Mesodermal cell (in vitro differentiated cells): ENCODE measurements at regions not wholly inside any gene's neighbourhood (a gene's known extent, or its start where the extent isn't known, plus 50 kb on each side); places are given as distances from the start of the nearest gene placed in this dataset.

Experiments
- H3K27ac ChIP-seq: 2 replicates; pipeline ENCODE4 v1.7.0; 2013; ENCODE audit warnings: mild to moderate bottlenecking, low read depth, low read length, moderate library complexity; ENCODE audit not compliant: severe bottlenecking
- H3K36me3 ChIP-seq: 2 replicates; pipeline ENCODE4 v1.7.1; 2013; ENCODE audit warnings: mild to moderate bottlenecking, low read length, moderate library complexity; ENCODE audit not compliant: control insufficient read depth, insufficient read depth
- H3K4me1 ChIP-seq: one replicate; pipeline ENCODE4 v1.7.1; 2013; ENCODE audit warnings: mild to moderate bottlenecking, low read length; ENCODE audit not compliant: insufficient read depth, control insufficient read depth, poor library complexity, severe bottlenecking
- H3K4me3 ChIP-seq: 2 replicates; pipeline ENCODE4 v1.7.0; 2013; ENCODE audit warnings: low read length, control low read depth, mild to moderate bottlenecking; ENCODE audit not compliant: insufficient read depth, poor library complexity, severe bottlenecking; ENCODE audit errors: extremely low read depth
- H3K9me3 ChIP-seq: 2 replicates; pipeline ENCODE4 v1.7.1; 2013; ENCODE audit warnings: mild to moderate bottlenecking, low read length, moderate library complexity; ENCODE audit not compliant: control insufficient read depth
- WGBS, 2 experiments: methylation state at CpG; one replicate each; pipeline ENCODE4 v1.1.5; 2013; ENCODE audit warnings: missing lambda C conversion rate in 2 of 2; ENCODE audit not compliant: insufficient coverage in 2 of 2; 5-methylcytosine and 5-hydroxymethylcytosine counted together

DNA sequence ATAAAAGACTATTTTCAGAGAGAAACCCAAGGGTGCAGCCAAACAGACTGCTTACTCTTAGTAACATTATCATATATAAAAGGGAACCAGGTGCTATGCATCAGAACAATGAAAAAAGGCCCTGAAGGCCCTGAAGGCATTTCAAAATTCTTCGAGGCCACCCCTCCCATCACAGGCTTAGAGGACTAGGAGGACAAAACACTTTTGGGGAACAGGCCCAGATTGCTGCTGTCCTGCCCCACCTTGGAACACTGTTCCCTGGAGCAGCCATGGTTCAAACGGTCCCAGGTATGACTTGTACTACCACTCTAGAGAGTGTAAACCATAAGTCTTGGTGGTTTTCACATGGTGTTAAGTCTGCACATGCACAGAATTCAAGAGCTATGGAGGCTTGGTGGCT is 2183.1 kb upstream of the CELF4 start:
- no peak overlapping the region for H3K27ac ChIP-seq
- 73 to 100% methylated on average over 2 of the region's 2 CpGs for WGBS, 2 experiments

DNA sequence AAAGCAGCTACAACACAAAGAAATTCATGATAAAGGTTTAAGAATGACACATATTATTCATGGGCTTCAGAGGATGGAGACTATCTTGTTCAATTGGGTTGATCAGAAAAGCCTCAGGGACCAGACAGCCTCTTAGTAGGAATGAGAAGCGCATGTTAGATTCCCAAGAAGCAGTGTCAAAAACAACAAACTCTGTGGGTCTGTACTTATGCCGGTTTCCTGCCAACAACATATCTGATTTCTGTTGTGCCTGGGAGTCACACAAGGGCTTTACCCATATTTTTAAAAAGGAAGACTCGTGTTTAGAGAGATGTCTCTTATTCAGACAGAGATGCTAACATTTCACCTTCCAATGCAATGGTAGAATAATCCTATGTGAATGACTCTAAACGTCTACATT is 2180.6 kb upstream of the CELF4 start:
- WGBS, 2 experiments: 90 to 93% methylated on average over 1 to 4 of the region's 4 CpGs
- H3K9me3 ChIP-seq: peaks cover 9% of the 10 kb centered on the region
- no peaks in the 10 kb centered on the region for H3K4me1 ChIP-seq
- no peak overlapping the region for H3K4me3 ChIP-seq
- no peaks in the 10 kb centered on the region for H3K36me3 ChIP-seq
- no peak overlapping the region for H3K27ac ChIP-seq

More for the DNA sequence above, 2183.1 kb upstream of the CELF4 start:
- Histone ChIP-seq H3K36me3 (no peaks in the 10 kb centered on the region), H3K9me3 (peaks cover 9% of the 10 kb centered on the region), H3K4me1 (no peaks in the 10 kb centered on the region), H3K4me3 (no peak overlapping the region)

DNA sequence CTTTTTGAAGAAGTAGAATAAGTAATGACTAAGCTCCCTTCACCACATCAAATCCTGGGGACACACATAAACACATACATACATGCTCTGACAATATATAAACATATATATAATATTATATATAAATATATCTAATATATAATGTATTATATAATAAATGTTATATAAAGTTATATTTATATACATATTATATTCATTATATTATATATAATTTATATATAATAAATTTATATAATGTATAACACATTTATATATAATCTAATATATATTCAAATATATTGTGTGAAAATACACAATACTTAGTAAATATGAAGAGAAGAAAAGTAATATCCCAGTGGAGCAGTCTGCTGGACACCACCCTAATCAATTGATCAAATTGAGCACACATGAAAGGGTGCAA is 2177.9 kb upstream of the CELF4 start:
- Histone ChIP-seq H3K36me3 (no peaks in the 10 kb centered on the region), H3K4me3 (no peak overlapping the region)

DNA sequence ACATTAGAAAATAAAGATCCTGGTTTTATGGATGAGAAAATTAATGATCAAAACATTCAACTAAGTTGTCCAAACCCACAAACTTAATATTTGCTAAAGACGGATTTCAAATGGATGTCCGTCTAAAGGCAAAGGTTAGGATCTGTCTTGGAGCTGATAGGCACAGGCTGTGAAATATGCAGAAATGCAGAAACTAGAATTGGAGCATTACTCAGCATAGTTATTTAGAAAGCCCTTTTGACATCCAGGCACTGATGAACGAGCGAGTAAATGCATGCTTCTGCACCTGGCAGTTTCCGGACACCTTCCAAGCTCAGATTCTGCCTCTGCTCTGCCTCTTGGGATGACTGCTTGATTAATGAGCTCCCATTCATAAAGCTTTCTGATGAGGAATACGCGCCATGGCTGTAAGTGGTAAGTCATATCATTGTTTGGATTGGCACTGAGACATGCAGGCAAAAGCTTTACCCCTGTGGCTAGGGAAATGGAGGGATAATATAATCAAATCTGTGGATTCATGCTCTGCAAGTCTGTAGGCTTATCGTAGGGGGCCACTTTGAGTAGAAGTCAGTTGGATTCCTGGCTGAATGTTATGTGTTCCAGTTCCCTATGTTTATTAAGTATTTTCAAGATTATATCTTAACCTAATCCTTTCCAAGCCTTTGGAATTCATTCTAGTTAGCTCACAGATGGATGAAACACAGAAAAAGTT is 2176.3 kb upstream of the CELF4 start:
- Histone ChIP-seq H3K4me1 (no peaks in the 10 kb centered on the region), H3K9me3 (no peaks in the 10 kb centered on the region), H3K27ac (no peak overlapping the region), H3K4me3 (no peak overlapping the region), H3K36me3 (no peaks in the 10 kb centered on the region)
- 85 to 88% methylated on average over 5 to 6 of the region's 8 CpGs for WGBS, 2 experiments

More for the DNA sequence above, 2177.9 kb upstream of the CELF4 start:
- Histone ChIP-seq H3K4me1 (no peaks in the 10 kb centered on the region), H3K27ac (no peak overlapping the region), H3K9me3 (no peaks in the 10 kb centered on the region)

DNA sequence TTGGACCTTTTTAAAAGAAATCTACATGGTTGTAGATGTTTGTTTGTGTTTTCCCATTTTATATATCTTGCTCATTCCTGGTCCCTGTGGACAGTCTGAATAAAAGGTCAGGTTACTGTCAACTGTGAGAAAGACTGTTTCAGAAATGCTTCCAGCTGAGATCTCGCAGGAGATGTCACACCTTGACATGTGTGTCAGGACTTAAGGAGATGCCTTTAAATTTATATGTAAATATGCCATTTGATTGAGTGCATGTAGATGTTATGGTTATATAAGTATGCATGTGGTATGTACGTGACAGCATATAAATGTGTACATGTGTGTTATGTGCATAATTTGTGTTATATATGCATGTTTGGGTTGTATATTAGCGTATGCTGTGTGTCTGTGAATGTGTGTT is 2172.3 kb upstream of the CELF4 start:
- WGBS, 2 experiments: 83 to 96% methylated on average over 3 of the region's 3 CpGs
- Histone ChIP-seq H3K27ac (no peak overlapping the region), H3K4me3 (no peak overlapping the region), H3K36me3 (no peaks in the 10 kb centered on the region), H3K9me3 (no peaks in the 10 kb centered on the region), H3K4me1 (no peaks in the 10 kb centered on the region)

DNA sequence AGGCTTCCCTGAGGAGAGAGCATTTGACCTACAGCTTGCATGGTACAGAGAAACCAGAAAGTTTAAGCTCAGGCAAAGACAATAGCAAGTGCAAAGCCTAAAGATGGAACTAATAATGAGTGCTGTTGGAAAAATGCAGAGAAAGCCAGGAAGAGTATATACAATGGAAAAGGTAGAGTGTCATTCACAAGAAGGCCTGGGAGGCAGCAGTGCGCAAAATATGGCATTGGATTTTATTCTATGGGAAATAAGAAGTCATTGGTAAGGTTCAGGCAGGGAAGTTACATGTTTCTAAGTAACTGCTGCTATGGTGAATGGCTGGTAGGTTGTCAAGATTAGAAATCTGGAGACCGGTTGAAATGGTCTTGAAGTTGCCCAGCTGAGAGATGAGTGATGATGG is 2167.3 kb upstream of the CELF4 start:
- Histone ChIP-seq H3K36me3 (no peaks in the 10 kb centered on the region), H3K4me1 (no peaks in the 10 kb centered on the region), H3K4me3 (no peak overlapping the region), H3K27ac (no peak overlapping the region), H3K9me3 (no peaks in the 10 kb centered on the region)
- 95 to 97% methylated on average over 2 of the region's 2 CpGs for WGBS, 2 experiments

DNA sequence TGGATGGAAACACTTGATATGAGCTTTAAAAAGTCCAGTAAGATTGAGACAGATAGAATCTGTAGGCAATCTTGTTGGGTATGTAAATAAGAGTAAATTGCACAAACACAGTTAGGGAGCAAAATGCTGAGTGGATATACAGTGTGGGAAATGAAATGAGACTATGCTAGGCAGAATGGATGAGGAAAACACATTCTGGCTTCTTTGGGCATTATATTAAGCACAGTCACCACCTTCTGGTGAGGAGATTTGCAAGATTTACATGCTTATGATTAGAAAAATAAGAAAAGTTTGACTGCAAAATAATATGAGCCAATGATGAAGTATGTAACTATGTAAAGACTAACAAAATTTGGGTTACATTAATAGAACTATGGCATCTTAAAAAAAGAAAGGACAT is 2165.0 kb upstream of the CELF4 start:
- Histone ChIP-seq H3K9me3 (no peaks in the 10 kb centered on the region), H3K27ac (no peak overlapping the region), H3K36me3 (no peaks in the 10 kb centered on the region), H3K4me3 (no peak overlapping the region), H3K4me1 (no peaks in the 10 kb centered on the region)

DNA sequence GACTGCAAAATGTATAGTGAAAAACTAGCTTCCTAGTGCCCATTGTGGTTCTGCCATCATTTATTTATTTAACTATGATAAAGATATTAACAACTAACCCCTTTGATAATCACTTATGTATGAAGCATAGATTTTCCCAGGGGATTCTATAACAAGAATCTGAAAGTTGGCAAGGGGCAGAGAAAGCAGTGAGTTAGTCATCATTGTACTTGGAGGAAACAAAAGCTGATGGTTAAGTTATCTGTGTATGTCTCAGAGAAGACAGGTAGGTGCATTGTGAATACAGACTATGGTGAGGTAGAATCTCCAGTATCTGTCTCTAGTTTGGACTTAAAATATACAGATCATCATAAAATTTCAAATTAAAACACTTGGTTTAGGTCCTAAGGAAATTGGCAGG is 2159.1 kb upstream of the CELF4 start:
- Histone ChIP-seq H3K4me1 (no peaks in the 10 kb centered on the region), H3K27ac (no peak overlapping the region), H3K4me3 (no peak overlapping the region), H3K36me3 (no peaks in the 10 kb centered on the region), H3K9me3 (no peaks in the 10 kb centered on the region)

DNA sequence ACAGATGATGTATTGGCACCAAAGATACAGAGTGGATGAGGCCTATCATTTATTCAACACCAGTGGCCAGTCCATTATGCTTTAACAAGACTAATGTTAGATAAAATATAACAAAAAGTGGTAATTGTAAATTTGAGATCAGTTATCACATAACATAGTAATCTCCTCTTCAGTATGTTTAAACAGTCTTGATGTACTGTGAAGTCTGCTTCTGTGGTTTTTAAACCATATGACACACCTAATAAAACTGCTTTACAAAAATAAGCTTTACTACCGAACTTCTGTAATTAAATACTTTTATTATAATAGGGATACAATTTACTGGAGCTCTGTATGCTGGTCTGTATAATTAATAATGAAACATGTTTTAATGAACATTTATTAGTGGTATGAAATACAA is 2156.1 kb upstream of the CELF4 start:
- WGBS, 2 experiments: no CpG with 5 or more reads among the region's 1 CpG
- Histone ChIP-seq H3K9me3 (no peaks in the 10 kb centered on the region), H3K4me3 (no peak overlapping the region), H3K4me1 (no peaks in the 10 kb centered on the region), H3K36me3 (no peaks in the 10 kb centered on the region), H3K27ac (no peak overlapping the region)

DNA sequence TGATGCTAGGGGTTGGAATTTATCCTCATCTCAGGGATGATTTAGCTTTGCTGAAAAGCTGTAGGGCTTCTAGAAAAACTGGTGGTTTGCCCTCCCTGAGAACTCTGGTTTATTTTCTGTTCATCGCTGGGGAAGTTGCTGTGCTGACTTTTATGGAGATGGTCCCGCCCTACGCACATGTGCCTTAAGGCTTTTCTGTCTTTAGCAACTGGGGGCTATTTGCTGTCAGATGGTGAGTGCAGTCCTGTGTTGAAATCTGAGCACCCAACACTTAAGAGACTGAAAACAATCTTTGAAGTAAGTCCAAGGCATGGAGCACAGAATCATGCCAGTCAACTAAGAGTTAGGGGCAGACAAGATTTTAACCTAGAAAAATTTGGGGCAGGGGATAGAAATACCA is 2148.4 kb upstream of the CELF4 start:
- H3K27ac ChIP-seq: no peak overlapping the region
- H3K9me3 ChIP-seq: no peaks in the 10 kb centered on the region
- H3K4me3 ChIP-seq: no peak overlapping the region
- H3K4me1 ChIP-seq: no peaks in the 10 kb centered on the region
- no peaks in the 10 kb centered on the region for H3K36me3 ChIP-seq
- 90% methylated on average over 3 of the region's 3 CpGs; no CpG with 5 or more reads in 1 of the 2 experiments for WGBS, 2 experiments

DNA sequence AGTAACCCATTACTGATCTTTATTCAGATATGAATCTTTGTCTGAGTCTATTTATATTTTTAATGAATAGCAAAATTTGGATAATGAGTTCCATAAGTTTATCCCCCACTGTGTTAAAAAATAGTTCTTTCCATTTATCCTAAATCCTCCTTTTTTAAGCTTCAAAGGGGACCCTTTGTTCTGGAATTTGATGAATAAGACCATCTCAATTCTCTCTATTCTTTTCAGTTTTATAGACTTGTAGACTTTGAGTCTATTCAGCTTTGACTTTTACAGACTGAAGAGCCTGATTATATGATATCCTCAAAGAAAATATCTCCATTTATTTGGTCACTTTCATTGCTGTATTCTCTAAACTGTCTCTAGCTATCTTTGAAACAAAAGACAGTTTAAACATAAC is 2146.1 kb upstream of the CELF4 start:
- H3K4me1 ChIP-seq: no peaks in the 10 kb centered on the region
- no peak overlapping the region for H3K4me3 ChIP-seq
- H3K9me3 ChIP-seq: no peaks in the 10 kb centered on the region
- no peak overlapping the region for H3K27ac ChIP-seq
- H3K36me3 ChIP-seq: no peaks in the 10 kb centered on the region
